OCI-M2 (cell line): ENCODE measurements at regions not wholly inside any gene's neighbourhood (a gene's known extent, or its start where the extent isn't known, plus 50 kb on each side); places are given as distances from the start of the nearest gene placed in this dataset.
"Not testable (repeated sequence)": the region's sequence is repeated elsewhere in the genome, so short reads cannot be mapped to it uniquely, and the experiment has no call there.

ENCODE experiments used
- DNase-seq: peaks from one replicate; lab custom pipeline; 2025; ENCODE audit not compliant: unreplicated experiment; lab: John Stamatoyannopoulos, UW

DNA sequence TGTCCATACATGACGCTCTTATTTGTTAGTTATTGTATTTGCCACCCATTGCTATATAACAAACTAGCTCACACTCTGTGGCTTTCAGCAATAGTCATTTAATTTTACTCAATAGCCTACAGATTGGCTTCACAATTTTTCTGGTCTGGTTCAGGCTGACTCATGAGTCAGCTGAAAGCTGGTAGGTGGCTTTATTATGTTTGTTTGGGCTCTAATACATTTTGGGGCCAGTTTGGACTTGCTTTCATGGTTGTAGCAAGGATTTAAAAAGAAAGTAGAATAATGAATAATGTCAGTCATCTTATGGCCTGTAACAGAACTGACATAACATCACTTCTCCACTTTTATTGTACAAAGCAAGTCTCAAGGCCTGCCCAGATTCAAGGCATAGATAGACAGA lies 338.7 kb downstream of the LRRIQ3 start:
- no peak for DNase-seq

DNA sequence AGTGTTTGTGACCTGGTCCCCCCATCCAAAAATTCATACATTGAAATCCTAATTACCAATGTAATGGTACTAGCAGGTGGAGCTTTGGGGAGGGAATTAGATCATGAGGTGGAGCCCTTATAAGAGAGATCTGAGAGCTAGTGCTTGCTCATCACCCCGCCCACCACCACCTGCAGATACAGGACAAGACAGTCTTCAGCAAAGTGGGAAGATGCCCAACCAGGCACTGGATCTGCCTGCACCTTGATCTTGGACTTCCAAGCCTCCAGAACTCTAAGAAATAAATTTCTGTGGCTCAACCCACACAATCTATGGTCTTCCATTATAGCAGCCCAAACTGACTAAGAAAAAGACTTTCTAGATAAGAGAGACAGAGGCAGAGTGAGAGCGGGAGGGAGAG lies 343.4 kb downstream of the LRRIQ3 start:
- DNase-seq = no peak

DNA sequence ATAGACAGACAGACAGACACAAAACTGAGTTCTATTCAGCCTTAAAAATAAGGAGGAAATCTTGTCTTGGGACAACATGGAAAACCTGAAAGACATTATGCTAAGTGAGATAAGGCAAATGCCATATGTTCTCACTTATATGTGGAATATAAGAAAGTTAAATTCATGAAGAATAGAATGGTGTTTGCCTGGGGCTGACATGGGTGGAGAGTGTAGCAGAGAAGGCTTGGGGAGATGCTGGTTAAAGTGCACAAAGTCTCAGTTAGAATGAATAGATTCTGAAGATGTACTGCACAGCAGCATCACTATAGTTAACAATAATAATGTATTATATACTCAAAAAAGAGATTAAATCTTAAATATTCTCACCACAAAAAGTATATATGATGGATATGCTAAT lies 355.5 kb downstream of the LRRIQ3 start:
- DNase-seq = no peak

- no peak for DNase-seq
Measured at GRCh38 chr1:73839922-73840321, 358.1 kb downstream of the LRRIQ3 start.

GRCh38 chr1:73832276-73833181 lies 365.4 kb downstream of the LRRIQ3 start:
- DNase-seq = no peak

GRCh38 chr1:73827283-73827682 lies 370.7 kb downstream of the LRRIQ3 start:
- DNase-seq = not testable (repeated sequence)

DNA sequence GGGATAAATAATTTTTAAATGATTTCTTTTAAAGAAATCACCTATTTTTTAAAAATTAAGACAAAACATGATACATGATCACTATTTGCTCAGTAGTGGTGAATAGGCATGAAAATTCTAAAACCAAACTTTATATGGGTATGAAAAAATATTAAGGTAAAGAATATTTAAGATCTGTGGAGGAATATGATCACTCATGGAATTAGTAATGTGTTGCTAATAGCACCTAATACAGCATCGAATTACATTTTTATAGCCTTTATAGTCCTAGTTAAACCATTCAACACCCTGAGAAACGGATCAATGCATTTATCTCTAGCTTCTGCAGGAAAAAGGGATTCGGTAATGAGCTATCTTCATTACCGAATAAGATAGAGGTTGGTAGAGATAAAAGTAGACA lies 373.9 kb downstream of the LRRIQ3 start:
- no peak for DNase-seq

DNA sequence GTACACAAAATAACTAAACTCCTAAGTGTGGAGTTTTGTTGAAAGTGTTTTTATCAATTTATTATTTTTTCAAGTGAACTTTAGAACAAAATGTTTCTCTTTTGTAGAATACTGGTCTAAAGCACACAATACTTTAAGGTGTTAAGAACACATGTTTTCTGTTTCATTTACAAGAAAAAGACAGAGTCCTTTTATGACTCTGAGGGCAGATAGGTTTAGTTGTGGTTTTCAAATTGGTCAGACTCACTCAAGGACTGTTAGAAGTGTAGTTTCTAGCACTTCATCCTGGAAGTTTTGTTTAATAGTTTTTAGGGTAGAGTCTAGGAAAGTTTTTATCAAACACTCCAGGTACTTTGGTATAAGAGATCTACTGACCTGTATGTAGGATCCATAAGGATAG lies 376.5 kb downstream of the LRRIQ3 start:
- no peak for DNase-seq

DNA sequence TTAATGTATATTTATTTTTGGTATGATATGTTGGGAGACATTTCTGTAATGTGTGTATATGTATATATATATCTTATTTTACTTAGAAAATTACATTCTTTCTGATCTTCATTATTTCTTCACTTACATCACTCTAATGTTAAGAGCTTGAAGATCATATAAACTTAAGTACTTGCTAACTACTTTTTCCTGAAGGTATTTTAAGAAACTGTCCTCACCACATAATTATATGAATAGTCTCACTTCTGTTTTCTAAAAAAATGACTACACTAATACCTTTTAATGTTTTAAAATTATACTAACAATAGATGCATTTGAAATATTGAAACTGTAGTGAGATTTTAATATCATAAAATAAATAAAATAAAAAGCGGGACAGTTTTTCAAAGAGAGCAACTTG lies 377.1 kb downstream of the LRRIQ3 start:
- DNase-seq = no peak

GRCh38 chr1:73813716-73814115 lies 384.3 kb downstream of the LRRIQ3 start:
- DNase-seq = no peak

GRCh38 chr1:73813236-73813635 lies 384.7 kb downstream of the LRRIQ3 start:
- no peak for DNase-seq

DNA sequence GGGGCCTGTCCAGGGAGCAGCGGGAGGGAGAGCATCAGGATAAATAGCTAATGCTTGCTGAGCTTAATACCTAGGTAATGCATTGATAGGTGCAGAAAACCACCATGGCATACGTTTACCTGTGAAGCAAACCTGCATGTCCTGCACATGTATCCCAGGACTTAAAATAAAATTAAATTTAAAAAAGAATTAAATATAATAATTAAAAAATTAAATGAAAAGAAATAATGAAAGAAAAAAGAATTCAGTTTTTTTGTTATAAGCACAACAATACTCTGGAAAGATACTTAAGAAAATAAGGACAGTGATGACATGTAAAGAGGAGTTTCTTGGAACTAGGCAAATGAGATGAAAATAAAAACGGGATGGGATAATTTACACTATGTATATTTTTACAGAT lies 386.2 kb downstream of the LRRIQ3 start:
- DNase-seq = no peak

DNA sequence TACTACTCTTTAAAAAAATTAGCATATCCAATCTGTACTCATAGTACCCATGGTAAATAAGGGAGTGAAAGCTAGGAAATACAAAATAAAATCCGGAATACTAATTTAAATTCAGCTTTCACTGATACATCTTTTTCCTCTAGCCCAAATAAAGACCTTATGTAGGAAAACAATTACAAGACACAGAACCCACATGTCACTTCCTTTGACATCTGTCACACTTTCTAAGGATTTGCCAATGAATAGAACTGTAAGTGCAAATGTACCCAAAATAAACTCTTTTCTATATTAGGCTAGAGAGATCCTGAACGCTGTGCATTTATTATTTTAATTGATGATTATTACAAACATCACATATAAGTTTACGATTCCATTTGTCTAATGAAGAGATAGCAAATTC lies 393.0 kb downstream of the LRRIQ3 start:
- DNase-seq = no peak

DNA sequence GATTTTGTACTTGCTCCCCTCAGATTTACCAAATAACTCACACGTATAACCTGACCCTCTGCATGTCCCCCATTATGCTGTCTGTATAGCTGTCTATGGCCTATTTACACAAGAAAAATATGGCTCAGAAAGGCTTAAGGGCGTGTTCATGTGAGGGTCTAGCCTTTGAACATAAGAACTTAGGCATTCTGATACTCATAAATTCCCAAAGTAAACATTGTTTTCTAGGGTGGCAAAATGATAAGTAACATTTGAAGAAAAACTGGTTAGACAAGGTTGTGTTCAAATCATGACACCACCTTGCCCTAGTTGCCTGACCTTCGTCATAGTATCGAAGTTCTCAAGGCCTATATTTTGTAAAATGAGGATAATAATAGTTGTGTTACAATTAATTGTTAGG lies 394.6 kb downstream of the LRRIQ3 start:
- no peak for DNase-seq

- DNase-seq = no peak
Measured at GRCh38 chr1:73801912-73802429, 396.0 kb downstream of the LRRIQ3 start.

- no peak for DNase-seq
Measured at GRCh38 chr1:73800376-73800775, 397.6 kb downstream of the LRRIQ3 start.

DNA sequence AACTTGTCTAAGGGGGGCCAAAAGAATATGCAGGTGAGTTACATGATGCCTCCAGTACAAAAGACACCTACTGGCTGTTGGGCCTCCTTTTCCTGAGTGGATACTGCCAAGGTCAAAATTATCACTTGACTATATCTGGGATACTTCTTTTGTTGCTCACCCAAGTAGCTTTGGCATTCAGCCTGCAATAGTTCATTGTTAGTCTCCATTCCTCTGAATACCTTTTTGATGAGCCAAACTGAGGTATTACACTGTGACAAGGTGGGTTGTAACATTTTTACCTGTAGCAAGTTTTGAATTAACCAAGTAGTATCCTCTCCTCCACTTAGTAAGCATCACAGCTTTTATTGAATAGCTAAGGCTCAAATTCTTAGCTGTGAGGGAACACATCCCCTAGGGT lies 408.0 kb downstream of the LRRIQ3 start:
- DNase-seq = no peak

DNA sequence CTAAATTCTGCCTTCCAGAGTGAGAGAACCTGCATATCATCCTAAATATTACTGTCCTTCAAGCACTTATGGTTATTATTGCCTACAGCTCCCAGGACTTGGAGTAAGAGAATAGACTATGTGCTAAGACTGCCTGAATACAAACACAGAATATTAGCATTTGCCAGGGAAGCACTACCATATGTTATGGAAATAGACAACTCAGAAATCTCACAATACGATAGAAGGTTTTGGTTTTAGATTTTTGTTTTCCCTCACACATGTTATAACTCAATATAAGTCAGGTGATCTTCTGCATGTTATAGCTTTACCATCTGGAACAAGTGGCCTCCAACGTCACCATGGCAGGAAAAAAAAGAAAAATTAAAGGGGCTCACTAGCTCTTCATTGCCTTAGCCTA lies 413.9 kb downstream of the LRRIQ3 start:
- DNase-seq = no peak

- DNase-seq = no peak
Measured at GRCh38 chr1:73783352-73783751, 414.6 kb downstream of the LRRIQ3 start.

GRCh38 chr1:73782901-73783300 lies 415.1 kb downstream of the LRRIQ3 start:
- DNase-seq = no peak

DNA sequence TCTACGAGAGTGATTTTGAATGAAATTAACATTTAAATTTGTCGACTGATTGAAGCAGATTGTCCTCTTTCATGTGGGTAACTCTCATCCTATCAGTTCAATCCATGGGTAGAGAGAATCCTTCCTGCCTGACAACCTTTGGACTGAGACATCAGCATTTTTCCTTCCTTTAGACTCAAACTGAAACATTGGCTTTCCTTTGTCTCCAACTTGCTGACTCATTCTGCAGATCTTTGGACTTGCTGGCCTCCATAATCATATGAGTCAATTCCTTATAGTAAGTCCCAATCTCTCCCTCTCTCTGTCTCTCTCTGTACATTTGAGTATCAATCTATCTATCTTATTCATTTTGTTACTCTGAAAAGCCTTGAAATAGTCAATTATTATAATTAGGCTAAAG lies 416.7 kb downstream of the LRRIQ3 start:
- no peak for DNase-seq

DNA sequence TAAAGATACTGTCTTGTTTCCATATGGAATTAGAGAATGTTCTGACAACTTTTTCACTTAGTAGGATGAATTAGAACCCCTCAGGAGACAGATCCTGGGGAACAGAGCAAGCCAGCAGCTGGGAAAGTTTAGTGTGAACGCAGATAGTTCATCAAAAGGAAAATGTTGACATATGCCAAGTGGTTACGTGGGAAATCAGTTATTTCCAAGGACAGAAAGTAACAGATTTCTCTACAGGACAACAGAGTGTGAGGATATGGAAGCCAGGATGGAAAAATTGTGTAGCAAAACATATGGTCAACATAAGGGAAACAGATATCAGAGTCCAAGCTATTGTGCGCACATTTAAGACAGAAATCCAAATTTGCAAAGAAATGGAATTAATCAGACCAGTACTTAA lies 419.5 kb downstream of the LRRIQ3 start:
- DNase-seq = no peak

DNA sequence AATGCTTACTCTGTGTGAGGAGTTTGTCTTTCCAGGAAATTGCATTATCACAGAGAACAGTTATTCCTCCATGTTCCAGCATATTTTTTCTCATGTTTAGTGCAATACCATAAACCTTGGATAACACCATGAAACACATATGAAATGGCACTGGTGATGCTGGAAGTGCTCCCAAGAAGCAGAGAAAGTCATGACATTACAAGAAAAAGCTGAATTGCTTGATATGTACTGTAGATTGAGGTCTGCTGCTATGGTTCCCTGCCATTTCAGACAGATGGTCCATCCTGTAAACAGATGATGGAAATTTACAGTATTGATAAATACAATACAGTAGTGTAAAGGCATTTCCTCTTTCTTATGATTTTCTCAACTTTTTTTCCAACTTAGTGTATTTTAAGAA lies 422.1 kb downstream of the LRRIQ3 start:
- no peak for DNase-seq
